Caco-2 (cell line): ENCODE measurements at regions not wholly inside any gene's neighbourhood (a gene's known extent, or its start where the extent isn't known, plus 50 kb on each side); places are given as distances from the start of the nearest gene placed in this dataset.

Experiments
- BruUV-seq: library from RNA; stranded (reverse); fragments of 400-500 nt; replicated peaks from 2 replicates; lab custom pipeline; 2021; lab: Mats Ljungman, UMichigan
- CTCF ChIA-PET: fragments of 300-600 bp; sonication (Branson Sonifier 250); formaldehyde crosslinking; loops from one replicate; lab custom pipeline; 2022; ENCODE audit warnings: antibody characterized with exemption; lab: Charles Lee
- POLR2A ChIA-PET: fragments of 300-600 bp; sonication (Branson Sonifier 250); formaldehyde crosslinking; loops from one replicate; lab custom pipeline; 2022; ENCODE audit warnings: antibody characterized with exemption; lab: Charles Lee
- DNase-seq, 2 experiments: peaks; one replicate each; pipeline versions ENCODE4 v3.0.0 to v3.0.0-alpha.2; 2020 to 2022
- H3K27me3 ChIP-seq: replicated peaks from 2 replicates; pipeline ENCODE4 v1.6.0; 2011; ENCODE audit warnings: low read length; ENCODE audit not compliant: control insufficient read depth, insufficient read depth
- H3K36me3 ChIP-seq: 2 replicates; pipeline ENCODE4 v1.5.1; 2011; ENCODE audit warnings: low read length; ENCODE audit not compliant: control insufficient read depth, insufficient read depth
- H3K4me1 ChIP-seq: fragments of 250-450 bp; sonication (Bioruptor Pico); 2 replicates; pipeline ENCODE4 v1.5.1; 2020; ENCODE audit warnings: mild to moderate bottlenecking
- H3K4me3 ChIP-seq: 2 replicates; pipeline ENCODE4 v1.5.1; 2011; ENCODE audit warnings: low read depth, mild to moderate bottlenecking, control low read depth, low read length
- H3K9me3 ChIP-seq: fragments of 250-450 bp; sonication (Bioruptor Pico); 2 replicates; pipeline ENCODE4 v1.5.1; 2020; ENCODE audit warnings: mild to moderate bottlenecking, moderate library complexity
- H3K27ac Mint-ChIP-seq: one replicate; pipeline ENCODE4 v1.8.0; 2022; ENCODE audit warnings: mixed read lengths; ENCODE audit not compliant: unreplicated experiment
- H3K27me3 Mint-ChIP-seq: one replicate; pipeline ENCODE4 v1.8.0; 2022; ENCODE audit warnings: mixed read lengths; ENCODE audit not compliant: insufficient read depth, unreplicated experiment
- H3K36me3 Mint-ChIP-seq: one replicate; pipeline ENCODE4 v1.8.0; 2022; ENCODE audit warnings: mild to moderate bottlenecking, mixed read lengths; ENCODE audit not compliant: insufficient read depth, unreplicated experiment
- H3K4me1 Mint-ChIP-seq: one replicate; pipeline ENCODE4 v1.8.0; 2022; ENCODE audit warnings: low read depth, mixed read lengths; ENCODE audit not compliant: unreplicated experiment
- H3K4me3 Mint-ChIP-seq: one replicate; pipeline ENCODE4 v1.8.0; 2022; ENCODE audit warnings: mild to moderate bottlenecking, moderate library complexity, mixed read lengths; ENCODE audit not compliant: unreplicated experiment
- H3K9me3 Mint-ChIP-seq: one replicate; pipeline ENCODE4 v1.8.0; 2022; ENCODE audit warnings: mixed read lengths; ENCODE audit not compliant: unreplicated experiment
- CTCF ChIP-seq, 2 experiments: fragments of 200-600 bp in 1 of 2; IDR thresholded peaks; 1 replicate in 1 of 2; 2 replicates in 1 of 2; pipeline versions ENCODE4 v1.5.1 to v1.8.0; 2011 to 2022; ENCODE audit warnings: antibody characterized with exemption in 1 of 2, control low read depth in 1 of 2, inconsistent platforms in 1 of 2, low read depth in 1 of 2, low read length in 1 of 2, mild to moderate bottlenecking in 1 of 2, moderate library complexity in 1 of 2; ENCODE audit not compliant: insufficient read depth in 1 of 2, severe bottlenecking in 1 of 2, unreplicated experiment in 1 of 2
- intact Hi-C: fragments of 100-400 bp; cut with micrococcal nuclease; formaldehyde crosslinking; loops from one replicate; pipeline ENCODE4 v1.10.0; 2022; ENCODE audit not compliant: unreplicated experiment

DNA sequence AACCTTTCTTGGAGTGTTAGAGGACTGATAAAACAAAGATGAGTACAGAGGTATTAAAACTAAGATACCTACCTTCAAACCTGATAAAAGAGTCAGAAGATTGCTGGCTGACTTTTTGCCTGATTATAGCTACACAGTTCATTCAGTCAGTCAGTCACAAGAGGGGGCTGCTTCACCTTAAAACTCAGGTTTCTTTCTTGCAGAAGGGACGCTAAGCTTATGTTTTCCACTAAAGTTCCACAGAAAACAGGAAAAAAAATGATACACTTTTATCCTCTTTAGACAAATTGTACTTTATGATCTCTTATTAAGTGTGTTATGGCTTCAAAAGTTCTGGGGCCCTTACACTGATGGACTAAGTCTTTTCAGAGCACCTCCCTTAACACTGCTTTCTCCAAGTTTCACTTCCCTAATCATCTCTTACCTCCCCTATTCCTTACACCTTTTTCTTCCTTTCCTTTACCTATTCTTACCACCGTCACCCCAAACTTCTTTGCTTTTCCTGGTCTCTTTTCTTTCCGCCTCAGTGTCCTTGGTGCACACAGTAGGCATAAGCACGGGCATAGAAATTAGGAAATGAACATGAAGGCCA is 448.7 kb upstream of the OR4E1 start:
- CTCF ChIA-PET = interaction anchor here (0.6 to 2.0 kb wide), 7 partner anchors 9 to 468 kb away, joined by 3 to 18 read pairs (median 4); partner anchors contain the start of gene OR4E2
- BruUV-seq = no TSS peak
- peak; percentile 27 to 37 for DNase-seq
- POLR2A ChIA-PET = no interaction called here
- no peak overlapping the region for H3K27ac Mint-ChIP-seq
- H3K4me1 Mint-ChIP-seq = peaks cover 7% of the 10 kb centered on the region
- no peaks in the 10 kb centered on the region for H3K36me3 Mint-ChIP-seq
- H3K36me3 ChIP-seq = no peaks in the 10 kb centered on the region
- no peaks in the 10 kb centered on the region for H3K27me3 ChIP-seq
- TF ChIP-seq CTCF (IDR thresholded peaks at IDR 0.05; ENCODE audit: insufficient read depth in 1 of 2, low read depth in 1 of 2, low read length in 1 of 2, severe bottlenecking in 1 of 2, unreplicated experiment in 1 of 2) = peak; percentile 27 to 54
- H3K9me3 Mint-ChIP-seq = no peaks in the 10 kb centered on the region
- peaks cover 14% of the 10 kb centered on the region for H3K27me3 Mint-ChIP-seq
- no peak overlapping the region for H3K4me3 ChIP-seq
- no peaks in the 10 kb centered on the region for H3K4me1 ChIP-seq
- H3K9me3 ChIP-seq = no peaks in the 10 kb centered on the region
- intact Hi-C loops = loop anchor here (1.0 kb wide), 1 partner anchor 29 kb away; no protein-coding TSS in a partner anchor
- no peak overlapping the region for H3K4me3 Mint-ChIP-seq

DNA sequence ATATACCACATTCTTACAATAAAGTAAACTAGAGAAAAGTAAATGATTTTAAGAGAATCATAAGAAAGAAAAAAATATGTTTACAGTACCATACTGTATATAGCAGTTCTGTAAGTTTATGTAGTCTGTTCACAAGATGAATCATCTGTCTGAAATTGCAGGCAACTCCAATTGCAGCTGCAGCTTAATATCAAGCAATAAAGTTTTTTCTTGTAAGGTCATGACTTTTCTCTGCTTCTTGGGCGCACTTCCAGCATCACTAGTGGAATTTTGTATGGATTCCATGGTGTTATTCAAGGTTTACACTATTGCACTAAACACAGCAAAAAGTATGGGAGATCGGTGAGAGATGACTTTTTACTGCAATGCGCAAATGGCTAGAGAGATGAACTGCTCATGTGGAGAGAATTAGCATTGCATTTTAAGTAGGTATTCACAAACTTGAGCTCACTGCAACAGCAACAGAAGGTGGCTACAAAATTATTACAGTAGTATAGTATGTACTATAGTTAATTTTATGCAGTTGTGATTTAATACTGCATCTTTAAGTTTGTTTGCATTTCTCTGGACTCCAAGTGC is 445.4 kb upstream of the OR4E1 start:
- intact Hi-C loops = no loop called here
- Mint-ChIP-seq H3K27me3 (peaks cover 13% of the 10 kb centered on the region), H3K36me3 (no peaks in the 10 kb centered on the region), H3K27ac (no peak overlapping the region), H3K4me3 (no peak overlapping the region), H3K4me1 (peaks cover 2% of the 10 kb centered on the region), H3K9me3 (no peaks in the 10 kb centered on the region)
- DNase-seq = no peak
- H3K36me3 ChIP-seq = no peaks in the 10 kb centered on the region
- H3K4me3 ChIP-seq = no peak overlapping the region
- POLR2A ChIA-PET = no interaction called here
- H3K9me3 ChIP-seq = no peaks in the 10 kb centered on the region
- no TSS peak for BruUV-seq
- H3K4me1 ChIP-seq = no peaks in the 10 kb centered on the region
- TF ChIP-seq CTCF (IDR thresholded peaks at IDR 0.05; ENCODE audit: insufficient read depth in 1 of 2, low read depth in 1 of 2, low read length in 1 of 2, severe bottlenecking in 1 of 2, unreplicated experiment in 1 of 2) = no peak
- CTCF ChIA-PET = interaction anchor here (0.6 kb wide), 1 partner anchor 19 kb away, joined by 3 read pairs; no protein-coding TSS in a partner anchor
- no peaks in the 10 kb centered on the region for H3K27me3 ChIP-seq

DNA sequence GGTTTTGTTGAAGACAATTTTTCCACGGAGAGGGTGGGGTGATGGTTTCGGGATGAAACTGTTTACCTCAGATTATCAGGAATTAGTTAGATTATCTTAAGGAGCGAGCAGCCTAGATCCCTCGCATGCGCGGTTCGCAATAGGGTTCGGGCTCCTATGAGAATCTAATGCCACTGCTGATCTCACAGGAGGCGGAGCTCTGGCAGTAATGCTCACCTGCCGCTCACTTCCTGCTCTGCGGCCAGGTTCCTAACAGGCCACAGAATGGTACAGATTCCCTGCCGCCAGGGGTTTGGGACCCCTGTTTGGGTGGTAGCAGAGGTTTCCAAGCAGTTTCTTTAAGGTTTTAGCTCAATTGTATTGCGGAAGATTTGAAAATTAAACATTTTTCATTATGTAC is 439.8 kb upstream of the OR4E1 start:
- Mint-ChIP-seq H3K4me3 (no peak overlapping the region), H3K9me3 (no peaks in the 10 kb centered on the region), H3K4me1 (no peaks in the 10 kb centered on the region), H3K36me3 (no peaks in the 10 kb centered on the region), H3K27me3 (peaks cover 13% of the 10 kb centered on the region), H3K27ac (no peak overlapping the region)
- Histone ChIP-seq H3K36me3 (no peaks in the 10 kb centered on the region), H3K27me3 (no peaks in the 10 kb centered on the region), H3K4me3 (no peak overlapping the region), H3K4me1 (no peaks in the 10 kb centered on the region), H3K9me3 (no peaks in the 10 kb centered on the region)
- DNase-seq = no peak
- no peak for TF ChIP-seq CTCF (IDR thresholded peaks at IDR 0.05; ENCODE audit: insufficient read depth in 1 of 2, low read depth in 1 of 2, low read length in 1 of 2, severe bottlenecking in 1 of 2, unreplicated experiment in 1 of 2)
- POLR2A ChIA-PET = no interaction called here
- BruUV-seq = no TSS peak
- CTCF ChIA-PET = interaction anchor here (0.8 to 1.3 kb wide), 2 partner anchors 9 to 13 kb away, joined by 3 read pairs; no protein-coding TSS in a partner anchor
- intact Hi-C loops = no loop called here
